ENCODE measurements at regions not wholly inside any gene's neighbourhood (a gene's known extent, or its start where the extent isn't known, plus 50 kb on each side); places are given as distances from the start of the nearest gene placed in this dataset.

DNA sequence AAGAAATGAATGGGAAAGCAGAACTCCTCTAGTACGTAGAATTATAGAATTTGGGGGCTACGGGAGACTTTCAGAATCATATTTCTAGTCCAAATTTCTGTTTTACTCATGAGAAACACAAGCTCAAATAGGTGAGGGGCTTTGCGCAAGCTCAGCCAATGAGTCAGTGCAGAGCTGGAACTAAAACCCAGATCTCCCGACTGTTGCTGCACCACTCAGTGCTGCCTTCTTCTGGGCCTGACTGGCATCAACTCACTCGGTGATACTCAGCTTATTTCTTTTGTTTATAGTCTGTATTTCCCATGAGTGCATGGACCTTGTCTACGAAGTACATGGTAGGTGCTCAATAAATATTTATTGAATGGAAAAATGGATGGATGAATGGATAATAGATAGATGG lies 280.2 kb downstream of the CDK5RAP2 start:
- H3K4me3 ChIP-seq (ENCODE audit: insufficient read depth, low read depth, low read length, poor library complexity, severe bottlenecking), result no peak overlapping the region
- no peak for DNase-seq
- no peak overlapping the region for H3K27ac ChIP-seq (ENCODE audit: insufficient read depth, low read length, poor library complexity, severe bottlenecking)
- no peaks in the 10 kb centered on the region for H3K9me3 ChIP-seq (ENCODE audit: control insufficient read depth, low read length)
- H3K27me3 ChIP-seq (replicated peaks; ENCODE audit: control insufficient read depth, insufficient read depth, low read length, poor library complexity, severe bottlenecking), result no peaks in the 10 kb centered on the region
- no peaks in the 10 kb centered on the region for H3K36me3 ChIP-seq (ENCODE audit: control insufficient read depth, insufficient read depth, low read length)
- no peaks in the 10 kb centered on the region for H3K4me1 ChIP-seq (ENCODE audit: control insufficient read depth, insufficient read depth, low read length, poor library complexity, severe bottlenecking)

DNA sequence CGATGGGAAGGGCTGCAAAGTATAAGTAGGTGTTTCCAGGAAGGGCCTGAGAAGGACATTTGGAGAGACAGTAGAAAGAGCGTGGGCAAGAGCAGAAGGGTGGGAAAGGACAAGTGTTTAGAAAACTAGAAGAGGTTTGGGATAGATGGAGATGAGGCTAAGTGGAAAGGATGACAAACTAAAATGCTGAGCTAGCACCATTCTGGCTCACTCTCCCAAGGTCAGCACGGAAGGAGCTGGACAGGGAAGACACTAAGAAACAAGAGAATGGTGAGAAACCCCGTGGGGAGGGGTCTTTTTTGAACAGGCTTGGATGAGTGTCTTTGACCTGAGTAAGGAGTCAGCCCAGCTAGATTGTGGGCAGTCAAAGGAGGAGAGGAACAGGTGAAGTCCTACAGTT lies 286.0 kb downstream of the CDK5RAP2 start:
- no peak for DNase-seq

DNA sequence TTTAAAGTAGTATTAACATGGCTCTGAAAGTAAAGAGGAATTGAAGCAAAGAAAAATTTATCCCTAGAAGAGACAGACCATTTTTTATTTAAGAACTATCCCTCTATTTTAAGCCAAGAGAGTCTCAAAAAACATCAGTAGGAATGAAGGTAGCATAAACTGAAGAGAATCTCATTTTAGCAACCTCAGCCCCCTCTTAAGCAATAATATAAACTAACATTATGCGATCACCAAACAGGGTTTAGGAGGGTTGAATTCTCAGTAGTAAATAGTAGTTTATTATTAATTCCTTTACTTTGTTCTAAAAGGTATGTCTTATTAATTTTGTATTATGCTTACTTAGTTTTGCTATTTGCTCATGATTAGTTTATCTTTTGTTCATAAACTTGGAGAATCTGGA lies 287.4 kb downstream of the CDK5RAP2 start:
- DNase-seq, result no peak
- Histone ChIP-seq H3K36me3 (ENCODE audit: control insufficient read depth, insufficient read depth, low read length) (no peaks in the 10 kb centered on the region), H3K27me3 (replicated peaks; ENCODE audit: control insufficient read depth, insufficient read depth, low read length, poor library complexity, severe bottlenecking) (no peaks in the 10 kb centered on the region), H3K4me1 (ENCODE audit: control insufficient read depth, insufficient read depth, low read length, poor library complexity, severe bottlenecking) (no peaks in the 10 kb centered on the region), H3K27ac (ENCODE audit: insufficient read depth, low read length, poor library complexity, severe bottlenecking) (no peak overlapping the region), H3K9me3 (ENCODE audit: control insufficient read depth, low read length) (no peaks in the 10 kb centered on the region), H3K4me3 (ENCODE audit: insufficient read depth, low read depth, low read length, poor library complexity, severe bottlenecking) (no peak overlapping the region)

More for the DNA sequence above, 286.0 kb downstream of the CDK5RAP2 start:
- no peak overlapping the region for H3K4me3 ChIP-seq (ENCODE audit: insufficient read depth, low read depth, low read length, poor library complexity, severe bottlenecking)
- no peaks in the 10 kb centered on the region for H3K4me1 ChIP-seq (ENCODE audit: control insufficient read depth, insufficient read depth, low read length, poor library complexity, severe bottlenecking)
- H3K27ac ChIP-seq (ENCODE audit: insufficient read depth, low read length, poor library complexity, severe bottlenecking), result no peak overlapping the region
- H3K27me3 ChIP-seq (replicated peaks; ENCODE audit: control insufficient read depth, insufficient read depth, low read length, poor library complexity, severe bottlenecking), result no peaks in the 10 kb centered on the region
- no peaks in the 10 kb centered on the region for H3K9me3 ChIP-seq (ENCODE audit: control insufficient read depth, low read length)
- no peaks in the 10 kb centered on the region for H3K36me3 ChIP-seq (ENCODE audit: control insufficient read depth, insufficient read depth, low read length)

DNA sequence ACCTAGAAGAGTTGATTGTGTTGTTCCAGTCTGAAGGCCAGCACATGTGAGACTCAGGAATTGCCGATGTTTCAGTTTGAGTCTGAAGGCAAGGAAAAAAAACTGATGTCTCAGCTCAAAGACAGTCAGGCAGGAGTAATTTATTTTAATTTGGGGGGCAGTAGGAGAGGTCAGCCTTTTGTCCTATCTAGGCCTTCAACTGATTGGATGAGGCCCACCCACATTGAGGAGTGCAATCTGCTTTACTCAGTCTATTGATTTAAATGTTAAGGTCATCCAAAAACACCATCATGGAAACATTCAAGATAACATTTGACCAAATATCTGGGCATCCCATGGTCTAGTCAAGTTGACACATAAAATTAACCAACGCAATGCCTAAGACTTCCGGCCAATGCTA lies 288.9 kb downstream of the CDK5RAP2 start:
- Histone ChIP-seq H3K4me1 (ENCODE audit: control insufficient read depth, insufficient read depth, low read length, poor library complexity, severe bottlenecking) (no peaks in the 10 kb centered on the region), H3K27ac (ENCODE audit: insufficient read depth, low read length, poor library complexity, severe bottlenecking) (no peak overlapping the region), H3K27me3 (replicated peaks; ENCODE audit: control insufficient read depth, insufficient read depth, low read length, poor library complexity, severe bottlenecking) (no peaks in the 10 kb centered on the region), H3K9me3 (ENCODE audit: control insufficient read depth, low read length) (no peaks in the 10 kb centered on the region), H3K36me3 (ENCODE audit: control insufficient read depth, insufficient read depth, low read length) (no peaks in the 10 kb centered on the region), H3K4me3 (ENCODE audit: insufficient read depth, low read depth, low read length, poor library complexity, severe bottlenecking) (no peak overlapping the region)
- no peak for DNase-seq

DNA sequence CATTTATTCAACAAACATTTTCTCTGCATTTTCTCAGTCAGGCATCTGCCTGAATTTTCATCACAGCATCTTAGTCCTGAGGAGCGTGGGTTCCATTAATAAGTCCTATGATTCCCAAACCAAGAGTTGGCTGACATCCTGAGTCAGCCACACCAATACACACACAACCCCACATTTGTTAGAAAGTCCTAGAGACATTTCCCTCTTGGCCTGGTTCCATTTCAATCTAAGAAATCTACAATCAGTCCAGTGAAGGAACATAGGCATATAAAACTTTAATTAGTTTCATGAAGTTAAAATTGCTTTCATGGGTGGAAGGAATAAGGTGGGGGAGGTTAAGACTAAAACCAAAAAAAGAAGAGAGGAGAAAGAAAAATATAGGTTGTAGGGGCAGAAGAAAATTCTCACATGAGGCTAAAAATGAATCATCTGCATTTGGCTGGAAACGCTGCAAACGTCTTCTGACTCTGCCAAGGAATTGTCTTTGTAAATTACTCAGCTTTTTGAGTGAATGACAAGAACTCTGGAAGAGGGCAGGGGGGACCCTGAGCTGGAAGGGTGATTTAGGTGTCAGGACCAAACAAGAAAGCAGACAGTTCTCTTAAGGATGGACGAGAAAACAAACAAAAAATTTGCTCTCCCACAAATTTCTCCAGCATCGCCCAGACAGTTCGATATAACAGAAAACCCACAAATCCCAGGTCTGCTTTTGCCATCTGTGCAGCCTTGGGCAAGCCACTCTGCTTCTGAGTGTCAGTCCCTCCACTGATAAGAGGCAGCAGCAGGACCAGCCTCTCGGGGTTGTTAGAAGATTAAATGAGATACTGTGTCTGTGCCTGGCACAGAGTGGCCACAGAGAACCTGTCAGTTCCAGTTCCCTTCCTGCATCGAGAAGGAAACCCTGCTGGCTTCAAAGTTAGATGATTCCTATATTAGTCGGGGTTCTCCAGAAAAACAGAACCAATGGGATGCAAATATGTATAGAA lies 289.7 kb downstream of the CDK5RAP2 start:
- Histone ChIP-seq H3K9me3 (ENCODE audit: control insufficient read depth, low read length) (no peaks in the 10 kb centered on the region), H3K4me1 (ENCODE audit: control insufficient read depth, insufficient read depth, low read length, poor library complexity, severe bottlenecking) (no peaks in the 10 kb centered on the region), H3K27ac (ENCODE audit: insufficient read depth, low read length, poor library complexity, severe bottlenecking) (no peak overlapping the region), H3K36me3 (ENCODE audit: control insufficient read depth, insufficient read depth, low read length) (no peaks in the 10 kb centered on the region), H3K27me3 (replicated peaks; ENCODE audit: control insufficient read depth, insufficient read depth, low read length, poor library complexity, severe bottlenecking) (no peaks in the 10 kb centered on the region), H3K4me3 (ENCODE audit: insufficient read depth, low read depth, low read length, poor library complexity, severe bottlenecking) (no peak overlapping the region)
- no peak for DNase-seq

DNA sequence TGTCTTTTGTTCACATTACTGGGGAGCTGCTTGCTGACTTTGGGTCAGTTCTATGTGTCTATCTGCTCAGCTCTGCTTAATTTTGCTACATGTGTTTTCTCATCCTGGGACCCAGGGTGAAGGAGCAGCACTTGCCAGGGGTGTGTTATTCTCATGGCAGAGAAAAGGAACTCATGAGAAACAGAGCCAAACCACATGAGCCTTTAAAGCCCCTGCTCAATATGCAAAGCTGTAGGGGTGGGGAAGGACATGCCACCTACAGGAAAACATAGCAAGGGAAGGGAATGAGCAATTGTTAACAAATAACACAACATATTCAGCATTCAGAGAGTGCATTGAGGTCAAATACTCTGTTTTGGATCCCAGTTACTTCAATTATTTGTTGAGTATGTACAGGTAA lies 290.9 kb downstream of the CDK5RAP2 start:
- Histone ChIP-seq H3K27ac (ENCODE audit: insufficient read depth, low read length, poor library complexity, severe bottlenecking) (no peak overlapping the region), H3K4me1 (ENCODE audit: control insufficient read depth, insufficient read depth, low read length, poor library complexity, severe bottlenecking) (no peaks in the 10 kb centered on the region), H3K36me3 (ENCODE audit: control insufficient read depth, insufficient read depth, low read length) (no peaks in the 10 kb centered on the region), H3K27me3 (replicated peaks; ENCODE audit: control insufficient read depth, insufficient read depth, low read length, poor library complexity, severe bottlenecking) (no peaks in the 10 kb centered on the region), H3K9me3 (ENCODE audit: control insufficient read depth, low read length) (no peaks in the 10 kb centered on the region), H3K4me3 (ENCODE audit: insufficient read depth, low read depth, low read length, poor library complexity, severe bottlenecking) (no peak overlapping the region)
- DNase-seq, result no peak

DNA sequence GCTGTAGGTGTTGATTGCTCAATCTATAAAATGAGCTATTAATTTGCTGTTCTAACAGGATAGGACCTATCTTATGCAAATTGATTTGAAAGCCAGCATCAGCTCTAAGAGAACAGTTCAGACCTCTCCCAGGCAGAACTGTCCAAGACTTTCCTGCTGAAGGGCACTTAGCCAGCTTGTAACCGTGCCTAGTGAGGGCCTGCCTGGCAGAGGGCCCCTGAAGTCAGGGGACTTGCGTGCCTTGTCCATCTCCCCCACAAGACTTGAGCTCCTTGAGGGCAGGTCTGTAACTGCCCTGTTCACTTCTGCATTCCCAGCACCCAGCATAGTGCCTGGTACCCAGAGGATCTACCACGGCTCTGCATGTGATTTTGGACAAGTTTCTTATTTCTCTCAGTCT lies 293.4 kb downstream of the CDK5RAP2 start:
- no peak for DNase-seq
- no peaks in the 10 kb centered on the region for H3K36me3 ChIP-seq (ENCODE audit: control insufficient read depth, insufficient read depth, low read length)
- H3K4me3 ChIP-seq (ENCODE audit: insufficient read depth, low read depth, low read length, poor library complexity, severe bottlenecking), result no peak overlapping the region
- no peaks in the 10 kb centered on the region for H3K4me1 ChIP-seq (ENCODE audit: control insufficient read depth, insufficient read depth, low read length, poor library complexity, severe bottlenecking)
- H3K9me3 ChIP-seq (ENCODE audit: control insufficient read depth, low read length), result no peaks in the 10 kb centered on the region
- no peaks in the 10 kb centered on the region for H3K27me3 ChIP-seq (replicated peaks; ENCODE audit: control insufficient read depth, insufficient read depth, low read length, poor library complexity, severe bottlenecking)
- no peak overlapping the region for H3K27ac ChIP-seq (ENCODE audit: insufficient read depth, low read length, poor library complexity, severe bottlenecking)

DNA sequence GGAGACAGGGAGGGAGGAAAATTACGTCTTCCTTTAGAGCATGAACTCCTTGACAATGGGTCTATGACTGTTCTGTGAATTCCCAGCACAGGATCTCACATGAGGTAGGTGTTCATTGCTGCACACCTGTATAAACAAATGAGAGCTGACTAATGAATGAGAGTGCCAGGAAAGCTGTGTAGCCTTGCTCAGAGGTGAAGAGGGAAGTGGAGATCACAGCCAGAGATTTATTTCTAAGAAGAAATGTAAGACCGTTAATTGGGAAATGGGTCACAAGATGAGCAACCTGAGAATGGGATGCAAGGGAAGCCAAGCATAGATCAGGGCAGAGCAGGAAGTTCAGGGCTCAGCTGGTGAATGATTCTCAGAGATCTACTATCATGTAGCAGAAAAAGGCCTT lies 295.1 kb downstream of the CDK5RAP2 start:
- no peak for DNase-seq
- no peaks in the 10 kb centered on the region for H3K27me3 ChIP-seq (replicated peaks; ENCODE audit: control insufficient read depth, insufficient read depth, low read length, poor library complexity, severe bottlenecking)
- no peak overlapping the region for H3K27ac ChIP-seq (ENCODE audit: insufficient read depth, low read length, poor library complexity, severe bottlenecking)
- H3K9me3 ChIP-seq (ENCODE audit: control insufficient read depth, low read length), result no peaks in the 10 kb centered on the region
- H3K36me3 ChIP-seq (ENCODE audit: control insufficient read depth, insufficient read depth, low read length), result no peaks in the 10 kb centered on the region
- no peaks in the 10 kb centered on the region for H3K4me1 ChIP-seq (ENCODE audit: control insufficient read depth, insufficient read depth, low read length, poor library complexity, severe bottlenecking)
- no peak overlapping the region for H3K4me3 ChIP-seq (ENCODE audit: insufficient read depth, low read depth, low read length, poor library complexity, severe bottlenecking)

DNA sequence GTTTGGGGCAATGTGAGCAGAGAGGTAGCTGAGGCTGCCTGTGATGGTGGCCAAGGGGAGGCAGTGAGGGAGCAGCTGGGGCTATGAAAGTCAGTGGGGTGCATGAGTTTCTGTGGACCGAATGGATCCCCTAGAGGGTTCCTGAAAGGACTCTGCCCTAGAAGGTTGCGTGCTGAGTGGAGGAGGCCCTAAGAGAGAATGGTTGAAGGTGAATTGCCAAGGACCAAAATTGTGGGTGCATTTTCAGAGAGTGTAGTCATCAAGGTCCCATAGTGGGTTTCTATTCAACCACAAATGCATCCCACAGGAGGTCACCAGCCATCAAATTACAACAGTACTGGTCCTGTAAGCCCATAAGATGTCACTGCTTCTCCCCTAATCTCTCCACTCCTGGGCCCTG lies 298.3 kb downstream of the CDK5RAP2 start:
- H3K4me1 ChIP-seq (ENCODE audit: control insufficient read depth, insufficient read depth, low read length, poor library complexity, severe bottlenecking), result no peaks in the 10 kb centered on the region
- H3K4me3 ChIP-seq (ENCODE audit: insufficient read depth, low read depth, low read length, poor library complexity, severe bottlenecking), result no peak overlapping the region
- H3K36me3 ChIP-seq (ENCODE audit: control insufficient read depth, insufficient read depth, low read length), result no peaks in the 10 kb centered on the region
- H3K27ac ChIP-seq (ENCODE audit: insufficient read depth, low read length, poor library complexity, severe bottlenecking), result no peak overlapping the region
- no peaks in the 10 kb centered on the region for H3K27me3 ChIP-seq (replicated peaks; ENCODE audit: control insufficient read depth, insufficient read depth, low read length, poor library complexity, severe bottlenecking)
- no peaks in the 10 kb centered on the region for H3K9me3 ChIP-seq (ENCODE audit: control insufficient read depth, low read length)
- DNase-seq, result no peak

DNA sequence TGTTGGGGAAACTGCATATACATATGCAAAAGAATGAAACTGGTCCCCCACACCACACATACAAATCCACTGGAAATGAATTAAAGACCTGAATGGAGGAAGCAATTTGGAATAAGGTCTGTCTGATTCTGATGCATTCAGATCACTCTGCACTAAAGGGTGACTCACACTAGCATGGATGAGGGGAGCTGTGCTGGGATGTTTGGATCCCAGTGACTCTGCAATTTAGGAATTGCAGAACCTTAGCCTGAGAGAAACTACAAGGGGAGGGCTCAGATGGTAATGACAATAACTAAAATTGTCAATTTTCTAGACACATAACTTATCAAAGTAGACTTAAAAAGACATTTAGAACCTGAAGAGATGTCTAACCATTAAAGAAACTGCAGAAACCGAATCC lies 312.0 kb downstream of the CDK5RAP2 start:
- Histone ChIP-seq H3K36me3 (ENCODE audit: control insufficient read depth, insufficient read depth, low read length) (no peaks in the 10 kb centered on the region), H3K4me1 (ENCODE audit: control insufficient read depth, insufficient read depth, low read length, poor library complexity, severe bottlenecking) (no peaks in the 10 kb centered on the region), H3K27ac (ENCODE audit: insufficient read depth, low read length, poor library complexity, severe bottlenecking) (no peak overlapping the region), H3K9me3 (ENCODE audit: control insufficient read depth, low read length) (no peaks in the 10 kb centered on the region), H3K27me3 (replicated peaks; ENCODE audit: control insufficient read depth, insufficient read depth, low read length, poor library complexity, severe bottlenecking) (no peaks in the 10 kb centered on the region), H3K4me3 (ENCODE audit: insufficient read depth, low read depth, low read length, poor library complexity, severe bottlenecking) (no peak overlapping the region)
- no peak for DNase-seq

All from effector memory CD4-positive, alpha-beta T cell (primary cell).